ENCODE measurements at regions not wholly inside any gene's neighbourhood (a gene's known extent, or its start where the extent isn't known, plus 50 kb on each side); places are given as distances from the start of the nearest gene placed in this dataset.
"Not testable (repeated sequence)": the region's sequence is repeated elsewhere in the genome, so short reads cannot be mapped to it uniquely, and the experiment has no call there.

DNA sequence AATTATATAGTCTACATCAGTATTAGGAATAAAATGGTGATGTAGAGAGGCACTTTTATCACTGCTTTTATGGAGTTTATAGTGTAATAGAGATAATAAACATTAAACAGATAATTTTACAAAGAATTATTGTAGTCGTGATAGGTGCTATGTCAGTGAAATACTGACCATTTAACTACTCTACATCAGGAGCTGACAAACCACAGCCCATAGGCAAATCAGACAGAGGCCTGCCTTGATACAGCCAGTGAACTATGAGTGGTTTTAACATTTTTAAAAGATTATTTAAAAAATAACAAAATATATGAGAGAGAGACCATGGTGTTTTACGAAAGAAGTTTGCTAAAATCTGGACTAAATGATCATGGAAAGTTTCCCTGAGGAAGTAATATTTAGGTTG is 104.3 kb downstream of the KLRB1 start:
- not testable (repeated sequence) for H3K27me3 Mint-ChIP-seq (ENCODE audit: insufficient read depth, low read depth, poor library complexity)

GRCh38 chr12:9502845-9503244 is 104.9 kb downstream of the KLRB1 start:
- not testable (repeated sequence) for H3K9me3 Mint-ChIP-seq; H3K4me1 ChIP-seq (ENCODE audit: insufficient read depth); H3K9me2 ChIP-seq (ENCODE audit: insufficient read depth); H3F3A ChIP-seq (replicated peaks; ENCODE audit: low read depth); H3K27me3 ChIP-seq (ENCODE audit: insufficient read depth); H3K36me3 Mint-ChIP-seq (ENCODE audit: low read depth); H3K27ac Mint-ChIP-seq; H3K4me3 ChIP-seq; H2AFZ ChIP-seq; H3K27me3 Mint-ChIP-seq (ENCODE audit: insufficient read depth, low read depth, poor library complexity); H3K36me3 ChIP-seq (ENCODE audit: insufficient read depth); H3K4me1 Mint-ChIP-seq; H3K79me2 ChIP-seq (replicated peaks; ENCODE audit: insufficient read depth); H3K4me3 Mint-ChIP-seq; DNase-seq (ENCODE audit: low spot score); H3K4me2 ChIP-seq; H3K27ac ChIP-seq (ENCODE audit: low read depth); H4K20me1 ChIP-seq (replicated peaks; ENCODE audit: insufficient read depth); ATAC-seq

More for the DNA sequence above, 104.3 kb downstream of the KLRB1 start:
- ATAC-seq; H3K4me1 Mint-ChIP-seq; DNase-seq (ENCODE audit: low spot score); H3K4me3 ChIP-seq; H3K27ac Mint-ChIP-seq; H3K9me3 Mint-ChIP-seq; H3K36me3 Mint-ChIP-seq (ENCODE audit: low read depth); H3K9me2 ChIP-seq (ENCODE audit: insufficient read depth); H3K36me3 ChIP-seq (ENCODE audit: insufficient read depth); H3K4me1 ChIP-seq (ENCODE audit: insufficient read depth); H3K27ac ChIP-seq (ENCODE audit: low read depth); H3K27me3 ChIP-seq (ENCODE audit: insufficient read depth); H3K4me3 Mint-ChIP-seq; H3F3A ChIP-seq (replicated peaks; ENCODE audit: low read depth); H2AFZ ChIP-seq; H4K20me1 ChIP-seq (replicated peaks; ENCODE audit: insufficient read depth); H3K4me2 ChIP-seq; H3K79me2 ChIP-seq (replicated peaks; ENCODE audit: insufficient read depth): not testable (repeated sequence)

DNA sequence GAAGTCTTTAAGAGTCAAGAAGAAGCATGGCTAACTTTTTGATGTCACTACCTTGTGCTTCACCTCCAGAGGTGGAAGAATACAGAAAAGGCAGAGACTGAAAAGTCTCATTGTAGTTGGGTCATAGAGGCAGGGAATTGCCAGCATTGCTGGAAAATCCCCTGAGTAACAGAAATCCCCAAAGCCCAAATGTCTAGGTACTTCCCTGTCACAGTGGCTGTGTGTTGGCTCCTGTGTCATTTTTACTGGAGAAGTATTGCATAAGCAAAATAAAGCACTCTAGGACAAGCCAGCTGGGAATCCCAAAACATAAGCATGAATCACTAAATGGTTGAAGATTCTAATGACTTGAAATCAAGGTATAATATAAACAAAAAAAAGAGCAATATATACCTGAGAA is 114.4 kb downstream of the KLRB1 start:
- H3K36me3 Mint-ChIP-seq (ENCODE audit: low read depth); H3K4me3 ChIP-seq; H3K9me3 Mint-ChIP-seq; H3K9me2 ChIP-seq (ENCODE audit: insufficient read depth); H3K4me1 ChIP-seq (ENCODE audit: insufficient read depth); ATAC-seq; H3K4me3 Mint-ChIP-seq; H3K27me3 Mint-ChIP-seq (ENCODE audit: insufficient read depth, low read depth, poor library complexity); H3K27ac ChIP-seq (ENCODE audit: low read depth); H3K79me2 ChIP-seq (replicated peaks; ENCODE audit: insufficient read depth); H3K27me3 ChIP-seq (ENCODE audit: insufficient read depth); H4K20me1 ChIP-seq (replicated peaks; ENCODE audit: insufficient read depth); H3F3A ChIP-seq (replicated peaks; ENCODE audit: low read depth); H3K27ac Mint-ChIP-seq; H3K4me1 Mint-ChIP-seq; H3K4me2 ChIP-seq; DNase-seq (ENCODE audit: low spot score); H2AFZ ChIP-seq; H3K36me3 ChIP-seq (ENCODE audit: insufficient read depth): not testable (repeated sequence)

- not testable (repeated sequence) for H3K9me2 ChIP-seq (ENCODE audit: insufficient read depth); DNase-seq (ENCODE audit: low spot score); H3K79me2 ChIP-seq (replicated peaks; ENCODE audit: insufficient read depth); H3K27me3 Mint-ChIP-seq (ENCODE audit: insufficient read depth, low read depth, poor library complexity); H3K4me2 ChIP-seq; ATAC-seq; H3K27ac Mint-ChIP-seq; H3K4me1 Mint-ChIP-seq; H2AFZ ChIP-seq; H3K4me3 ChIP-seq; H4K20me1 ChIP-seq (replicated peaks; ENCODE audit: insufficient read depth); H3K4me3 Mint-ChIP-seq; H3F3A ChIP-seq (replicated peaks; ENCODE audit: low read depth); H3K27me3 ChIP-seq (ENCODE audit: insufficient read depth); H3K4me1 ChIP-seq (ENCODE audit: insufficient read depth); H3K36me3 ChIP-seq (ENCODE audit: insufficient read depth); H3K9me3 Mint-ChIP-seq; H3K27ac ChIP-seq (ENCODE audit: low read depth); H3K36me3 Mint-ChIP-seq (ENCODE audit: low read depth)
Observed at GRCh38 chr12:9481289-9481688, 126.4 kb downstream of the KLRB1 start.

- H3K4me1 Mint-ChIP-seq; H3K36me3 Mint-ChIP-seq (ENCODE audit: low read depth); H3K27me3 Mint-ChIP-seq (ENCODE audit: insufficient read depth, low read depth, poor library complexity); H3K27me3 ChIP-seq (ENCODE audit: insufficient read depth); H3K27ac ChIP-seq (ENCODE audit: low read depth); ATAC-seq; H3K9me3 Mint-ChIP-seq; H3K4me3 Mint-ChIP-seq; H3K4me1 ChIP-seq (ENCODE audit: insufficient read depth); H3K9me2 ChIP-seq (ENCODE audit: insufficient read depth); H4K20me1 ChIP-seq (replicated peaks; ENCODE audit: insufficient read depth); DNase-seq (ENCODE audit: low spot score); H3K36me3 ChIP-seq (ENCODE audit: insufficient read depth); H3K4me3 ChIP-seq; H3K79me2 ChIP-seq (replicated peaks; ENCODE audit: insufficient read depth); H3K27ac Mint-ChIP-seq; H3F3A ChIP-seq (replicated peaks; ENCODE audit: low read depth); H3K4me2 ChIP-seq; H2AFZ ChIP-seq: not testable (repeated sequence)
Observed at GRCh38 chr12:9474197-9474596, 133.5 kb downstream of the KLRB1 start.

DNA sequence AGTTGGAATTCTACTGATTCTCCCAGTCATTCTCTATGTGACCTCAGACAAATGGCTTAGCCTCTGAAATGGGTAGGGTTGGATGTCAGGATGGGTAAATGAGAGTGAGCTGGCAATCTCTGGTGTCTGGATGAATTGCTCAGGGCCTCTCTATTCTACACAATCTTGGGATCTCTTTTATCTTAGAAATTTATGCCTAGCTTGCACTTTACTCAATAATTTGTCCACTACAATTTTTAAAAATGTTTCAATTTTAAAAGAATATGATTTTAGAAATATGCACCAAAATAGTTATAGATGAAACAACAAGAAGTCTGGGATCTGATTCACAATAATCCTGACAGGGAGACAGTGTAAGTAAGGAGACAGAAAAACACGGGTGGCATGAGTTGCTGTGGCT is 134.1 kb downstream of the KLRB1 start:
- H3K4me1 Mint-ChIP-seq; H3K36me3 Mint-ChIP-seq (ENCODE audit: low read depth); H3K9me3 Mint-ChIP-seq; H4K20me1 ChIP-seq (replicated peaks; ENCODE audit: insufficient read depth); H3K4me3 ChIP-seq; DNase-seq (ENCODE audit: low spot score); H3K27me3 Mint-ChIP-seq (ENCODE audit: insufficient read depth, low read depth, poor library complexity); H2AFZ ChIP-seq; H3K79me2 ChIP-seq (replicated peaks; ENCODE audit: insufficient read depth); H3K27ac ChIP-seq (ENCODE audit: low read depth); H3K4me2 ChIP-seq; H3K36me3 ChIP-seq (ENCODE audit: insufficient read depth); H3K4me3 Mint-ChIP-seq; H3K27me3 ChIP-seq (ENCODE audit: insufficient read depth); H3K9me2 ChIP-seq (ENCODE audit: insufficient read depth); ATAC-seq; H3K4me1 ChIP-seq (ENCODE audit: insufficient read depth); H3K27ac Mint-ChIP-seq; H3F3A ChIP-seq (replicated peaks; ENCODE audit: low read depth): not testable (repeated sequence)

DNA sequence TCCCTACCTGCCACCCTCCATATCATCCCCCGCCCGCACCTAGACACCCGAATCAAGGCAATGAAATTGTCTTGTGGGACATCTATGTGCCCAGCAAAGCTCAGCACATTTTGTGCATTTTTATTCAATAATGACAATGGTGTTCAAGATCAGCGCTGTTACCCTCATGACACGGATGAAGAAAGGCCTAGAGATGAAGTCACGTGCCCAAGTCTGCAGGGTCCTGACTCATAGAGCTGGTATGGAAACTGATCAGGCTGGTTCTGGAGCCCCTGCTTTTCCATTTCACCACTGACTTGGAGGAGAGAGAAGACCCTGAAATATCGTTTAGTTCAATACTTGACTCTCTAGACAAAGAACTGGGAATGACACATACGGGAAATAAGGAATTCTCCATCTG is 136.2 kb downstream of the KLRB1 start:
- ATAC-seq = not testable (repeated sequence)

More for the DNA sequence above, 136.2 kb downstream of the KLRB1 start:
- not testable (repeated sequence) for H3K4me1 Mint-ChIP-seq; H3K36me3 ChIP-seq (ENCODE audit: insufficient read depth); H3K4me1 ChIP-seq (ENCODE audit: insufficient read depth); H3K9me2 ChIP-seq (ENCODE audit: insufficient read depth); H3K27me3 ChIP-seq (ENCODE audit: insufficient read depth); H3F3A ChIP-seq (replicated peaks; ENCODE audit: low read depth); DNase-seq (ENCODE audit: low spot score); H3K4me2 ChIP-seq; H3K36me3 Mint-ChIP-seq (ENCODE audit: low read depth); H3K27ac Mint-ChIP-seq; H3K4me3 ChIP-seq; H3K27ac ChIP-seq (ENCODE audit: low read depth); H3K27me3 Mint-ChIP-seq (ENCODE audit: insufficient read depth, low read depth, poor library complexity); H3K4me3 Mint-ChIP-seq; H2AFZ ChIP-seq; H3K9me3 Mint-ChIP-seq; H4K20me1 ChIP-seq (replicated peaks; ENCODE audit: insufficient read depth); H3K79me2 ChIP-seq (replicated peaks; ENCODE audit: insufficient read depth)

All from GM23338 (cell line).